HG02610 (cell line): ENCODE measurements at regions not wholly inside any gene's neighbourhood (a gene's known extent, or its start where the extent isn't known, plus 50 kb on each side); places are given as distances from the start of the nearest gene placed in this dataset.
"Not testable (repeated sequence)": the region's sequence is repeated elsewhere in the genome, so short reads cannot be mapped to it uniquely, and the experiment has no call there.

ENCODE experiments used
- ATAC-seq: cut with Tn5 transposase; IDR thresholded peaks from one replicate; pipeline ENCODE4 v1.9.1; 2021; ENCODE audit warnings: mild to moderate bottlenecking, moderate library complexity; ENCODE audit not compliant: unreplicated experiment

DNA sequence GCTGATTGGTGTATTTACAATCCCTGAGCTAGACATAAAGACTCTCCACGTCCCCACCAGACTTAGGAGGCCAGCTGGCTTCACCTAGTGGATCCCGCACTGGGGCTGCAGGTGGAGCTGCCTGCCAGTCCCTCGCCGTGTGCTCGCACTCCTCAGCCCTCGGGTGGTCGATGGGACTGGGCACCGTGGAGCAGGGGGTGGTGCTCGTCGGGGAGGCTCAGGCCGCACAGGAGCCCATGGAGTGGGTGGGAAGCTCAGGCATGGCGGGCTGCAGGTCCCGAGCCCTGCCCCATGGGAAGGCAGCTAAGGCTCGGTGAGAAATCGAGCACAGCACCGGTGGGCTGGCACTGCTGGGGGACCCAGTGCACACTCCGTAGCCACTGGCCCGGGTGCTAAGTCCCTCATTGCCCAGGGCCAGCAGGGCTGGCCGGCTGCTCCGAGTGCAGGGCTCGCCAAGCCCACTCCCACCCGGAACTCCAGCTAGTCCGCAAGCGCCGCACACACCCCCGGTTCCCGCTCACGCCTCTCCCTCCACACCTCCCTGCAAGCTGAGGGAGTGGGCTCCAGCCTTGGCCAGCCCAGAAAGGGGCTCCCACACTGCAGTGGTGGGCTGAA lies 1441.2 kb upstream of the ACVR2A start:
- not testable (repeated sequence) for ATAC-seq

DNA sequence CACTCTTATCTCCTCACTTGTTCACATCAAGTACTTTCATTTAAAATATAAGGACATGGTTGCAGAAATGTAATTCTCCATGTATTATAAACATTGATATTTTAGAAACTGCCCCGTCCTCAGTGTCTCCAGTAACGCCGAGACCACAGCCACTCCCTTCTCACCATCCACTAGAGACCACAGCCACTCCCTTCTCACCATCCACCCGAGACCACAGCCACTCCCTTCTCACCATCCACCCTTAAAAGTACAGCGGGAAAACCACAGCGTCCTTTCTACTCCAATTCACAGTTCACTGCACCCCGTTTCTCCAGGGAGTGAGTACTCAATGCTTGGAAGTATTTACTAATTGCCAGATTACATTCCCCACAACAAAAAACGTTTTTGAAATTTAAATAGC lies 1452.2 kb upstream of the ACVR2A start:
- no peak for ATAC-seq

DNA sequence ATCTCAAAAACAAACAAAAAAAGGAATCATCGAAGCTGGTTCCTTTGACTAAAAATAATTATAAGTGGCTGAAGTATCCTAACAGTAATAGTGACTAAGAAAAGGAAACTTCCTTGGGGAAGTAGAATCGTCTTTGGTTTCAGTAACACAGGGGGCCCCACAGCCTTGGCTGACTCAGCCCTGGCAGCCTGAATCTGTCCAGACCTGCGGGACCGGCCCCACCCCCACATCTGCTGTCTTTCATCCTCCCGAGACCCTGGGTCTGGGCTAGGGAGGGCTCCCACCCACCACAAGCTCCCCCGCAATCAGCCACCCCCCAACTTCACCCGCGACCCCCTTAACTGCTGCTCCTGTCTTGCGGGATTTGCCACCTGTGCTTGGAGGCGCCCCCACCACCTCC lies 1452.6 kb upstream of the ACVR2A start:
- no peak for ATAC-seq

GRCh38 chr2:146388757-146389156 lies 1456.1 kb upstream of the ACVR2A start:
- ATAC-seq: no peak

DNA sequence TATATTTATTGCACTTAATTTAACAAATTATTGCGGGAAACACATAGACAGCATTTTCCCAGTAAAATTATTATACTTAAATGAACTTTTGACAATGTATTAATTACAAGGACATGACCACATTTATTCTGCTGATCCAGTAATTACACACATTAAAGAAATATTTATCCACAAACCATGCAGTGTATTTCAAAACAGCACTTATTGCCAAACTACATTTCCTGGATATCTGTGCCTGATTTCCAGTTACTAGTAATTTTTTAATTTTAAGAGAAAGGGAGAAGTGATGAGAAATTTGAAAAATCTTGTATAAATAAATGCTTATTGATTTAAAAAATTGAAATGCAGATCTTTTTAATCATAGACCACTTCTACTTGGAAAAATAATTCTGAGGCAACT lies 1458.7 kb upstream of the ACVR2A start:
- ATAC-seq: no peak

GRCh38 chr2:146385031-146385430 lies 1459.8 kb upstream of the ACVR2A start:
- ATAC-seq: no peak

DNA sequence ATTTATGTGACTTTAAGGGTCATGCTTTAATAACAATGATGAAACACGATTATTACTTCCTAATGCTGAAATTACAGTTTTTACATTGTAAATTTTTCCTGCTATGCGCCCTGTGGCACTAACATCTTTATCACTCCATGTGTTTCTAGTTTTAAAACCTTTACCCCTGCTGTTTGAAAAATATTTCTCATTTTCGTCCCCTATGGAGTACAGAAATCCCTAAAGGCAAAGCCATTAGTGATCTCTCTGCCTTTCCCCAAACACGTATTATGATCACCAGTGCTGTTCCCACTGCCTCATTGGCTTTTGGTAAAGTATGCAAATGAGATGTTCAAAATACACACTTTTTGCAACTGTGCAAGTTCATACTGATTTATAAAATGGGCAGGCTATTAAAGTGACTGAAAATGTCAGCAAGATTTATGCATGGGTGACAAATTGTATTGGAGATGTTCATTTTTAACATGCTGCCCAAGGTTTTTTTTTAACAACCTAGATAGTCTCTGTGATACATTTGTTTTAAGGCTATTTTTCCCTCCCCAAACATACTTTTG lies 1468.2 kb upstream of the ACVR2A start:
- ATAC-seq: no peak

- no peak for ATAC-seq
Observed at GRCh38 chr2:146374505-146374904, 1470.3 kb upstream of the ACVR2A start.

DNA sequence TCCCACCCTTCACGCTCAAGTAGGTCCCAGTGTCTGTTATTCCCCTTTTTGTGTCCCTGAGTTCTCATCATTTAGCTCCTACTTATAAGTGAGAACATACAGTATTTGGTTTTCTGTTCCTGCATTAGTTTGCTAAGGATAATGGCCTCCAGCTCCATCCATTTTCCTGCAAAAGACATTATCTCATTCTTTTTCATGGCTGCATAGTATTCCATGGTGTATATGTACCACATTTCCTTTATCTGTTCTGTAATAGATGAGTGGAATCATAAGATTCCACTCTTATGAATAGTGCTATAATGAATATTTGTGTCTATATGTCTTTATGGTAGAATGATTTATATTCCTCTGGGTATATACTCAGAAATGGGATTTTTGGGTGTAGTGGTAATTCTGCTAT lies 1473.5 kb upstream of the ACVR2A start:
- not testable (repeated sequence) for ATAC-seq

DNA sequence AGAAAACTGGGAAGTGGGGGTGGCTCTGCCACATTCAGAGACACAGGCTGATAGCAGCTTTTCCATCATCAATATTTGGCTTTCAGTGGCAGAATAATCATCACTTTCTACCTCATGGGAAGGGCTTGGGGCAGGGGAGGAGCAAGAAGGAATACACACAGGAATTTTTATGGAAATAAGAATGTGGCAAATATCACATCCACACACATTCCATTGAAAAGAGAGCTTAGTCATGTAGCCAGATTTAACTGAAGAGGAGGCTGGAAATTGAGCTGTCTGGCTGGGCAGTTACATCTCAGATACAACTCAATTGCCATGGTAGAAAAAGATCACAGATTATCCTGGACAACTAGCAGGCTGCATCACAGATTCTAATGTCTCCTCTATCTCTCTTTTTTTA lies 1474.0 kb upstream of the ACVR2A start:
- ATAC-seq: no peak

GRCh38 chr2:146366276-146366675 lies 1478.6 kb upstream of the ACVR2A start:
- ATAC-seq: no peak

DNA sequence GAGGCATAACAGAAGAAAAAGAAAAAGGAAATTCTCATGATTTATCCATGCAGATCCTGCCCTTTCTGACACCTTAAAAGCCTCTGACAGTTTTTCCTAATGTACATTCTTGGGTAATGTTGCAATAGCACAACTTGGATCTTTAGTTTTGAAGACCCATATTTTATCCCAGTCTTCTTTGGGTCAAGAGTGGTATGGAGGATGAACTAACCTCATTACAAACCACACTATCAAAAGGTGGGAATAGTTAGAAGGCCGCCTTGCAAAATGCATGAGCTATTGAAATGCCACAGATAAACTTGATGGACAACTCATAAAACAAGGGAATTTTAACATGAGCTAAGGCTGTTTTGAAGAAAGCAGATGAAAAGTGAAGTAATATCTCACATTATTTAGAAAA lies 1479.8 kb upstream of the ACVR2A start:
- no peak for ATAC-seq

DNA sequence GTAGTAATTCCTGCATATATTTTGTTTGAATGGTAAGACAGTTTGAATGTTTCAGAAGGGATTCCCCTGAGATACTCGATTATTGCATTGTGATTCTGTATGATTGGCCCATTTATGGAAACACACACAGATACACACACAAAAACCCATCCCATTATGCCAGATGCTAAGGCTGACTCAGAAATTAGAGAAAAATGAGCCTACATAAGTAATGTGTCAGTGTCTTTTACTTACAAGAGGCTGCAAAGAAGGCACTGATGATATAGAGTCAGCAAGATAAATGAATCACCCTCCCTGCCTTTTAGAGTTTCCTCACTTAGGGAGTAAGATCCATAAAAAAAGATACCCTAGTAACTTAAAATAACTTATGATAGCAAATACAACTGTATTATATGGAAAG lies 1481.1 kb upstream of the ACVR2A start:
- ATAC-seq: no peak

GRCh38 chr2:146351689-146352088 lies 1493.1 kb upstream of the ACVR2A start:
- no peak for ATAC-seq

DNA sequence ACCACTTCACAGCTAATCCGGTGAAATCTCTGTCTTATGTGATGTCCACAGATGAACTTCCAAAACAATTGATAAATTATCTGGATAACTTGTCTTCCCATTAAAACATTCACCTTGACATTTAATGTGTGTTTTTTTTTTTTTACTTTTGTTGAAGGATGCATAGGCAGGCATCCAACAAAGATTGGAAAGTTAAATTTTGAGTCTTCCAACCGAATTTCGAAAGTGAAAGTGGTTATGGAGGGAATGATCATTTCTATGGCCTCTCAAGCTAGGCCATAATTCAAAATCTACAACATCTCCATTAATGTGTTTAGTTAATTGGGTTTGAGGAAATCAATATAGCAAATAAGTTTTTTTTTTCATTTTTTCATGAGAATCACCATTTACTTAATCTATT lies 1495.5 kb upstream of the ACVR2A start:
- ATAC-seq: no peak

- no peak for ATAC-seq
Observed at GRCh38 chr2:146324951-146325350, 1519.9 kb upstream of the ACVR2A start.

- ATAC-seq: no peak
Observed at GRCh38 chr2:146323564-146323963, 1521.3 kb upstream of the ACVR2A start.

GRCh38 chr2:146321175-146321574 lies 1523.7 kb upstream of the ACVR2A start:
- no peak for ATAC-seq

DNA sequence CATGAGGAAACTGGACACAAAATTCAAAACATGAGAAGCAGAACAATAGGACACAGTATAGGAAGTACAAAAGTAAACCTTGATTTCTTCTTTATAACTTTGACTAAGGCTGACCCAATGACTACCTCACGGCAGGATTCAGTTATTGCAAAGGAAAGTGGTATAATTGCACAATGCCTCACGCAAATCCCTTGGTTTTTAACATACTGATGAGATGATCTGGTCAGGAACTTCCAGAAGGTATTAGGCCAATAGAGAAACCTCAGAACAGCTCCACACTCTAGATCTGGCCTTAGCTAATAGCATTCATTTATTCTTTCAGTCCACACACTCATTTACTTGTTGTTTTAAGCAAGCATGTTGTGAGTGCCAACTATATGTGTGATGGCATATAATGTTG lies 1526.9 kb upstream of the ACVR2A start:
- ATAC-seq: no peak

GRCh38 chr2:146312899-146313298 lies 1531.9 kb upstream of the ACVR2A start:
- no peak for ATAC-seq

DNA sequence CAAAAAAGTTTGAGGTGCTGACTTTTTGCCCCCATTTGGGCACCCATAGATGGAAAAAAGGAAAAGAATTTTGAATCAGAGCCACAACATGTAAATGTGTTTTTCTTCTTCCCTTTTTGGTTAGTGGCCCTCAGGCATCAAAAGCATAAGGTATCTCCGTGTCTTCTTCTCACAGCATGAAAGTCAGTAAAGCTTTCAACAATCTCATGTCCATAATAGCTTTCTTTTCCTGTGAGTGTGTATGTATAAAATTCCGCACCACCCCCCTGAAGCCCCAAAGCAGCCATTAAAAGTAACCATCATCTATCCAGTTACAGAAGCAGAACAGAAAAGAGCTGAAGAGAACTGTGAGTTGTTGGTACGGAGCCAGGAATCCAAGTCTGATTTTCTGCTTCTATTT lies 1539.7 kb upstream of the ACVR2A start:
- no peak for ATAC-seq

DNA sequence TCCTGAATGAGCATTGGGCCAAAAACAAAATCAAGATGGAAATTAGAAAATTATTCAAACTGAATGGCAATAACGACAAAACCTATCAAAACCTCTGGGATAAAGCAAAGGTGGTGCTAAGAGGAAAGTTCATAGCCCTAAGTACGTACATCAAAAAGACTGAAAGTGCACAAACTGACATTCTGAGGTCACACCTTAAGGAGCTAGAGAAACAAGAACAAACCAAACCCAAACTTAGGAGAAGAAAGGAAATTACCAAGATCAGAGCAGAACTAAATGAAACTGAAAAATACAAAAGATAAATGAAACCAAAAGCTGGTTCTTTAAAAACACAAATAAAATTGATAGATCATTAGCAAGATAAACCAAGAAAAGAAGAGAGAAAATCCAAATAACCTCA lies 1543.5 kb upstream of the ACVR2A start:
- no peak for ATAC-seq

DNA sequence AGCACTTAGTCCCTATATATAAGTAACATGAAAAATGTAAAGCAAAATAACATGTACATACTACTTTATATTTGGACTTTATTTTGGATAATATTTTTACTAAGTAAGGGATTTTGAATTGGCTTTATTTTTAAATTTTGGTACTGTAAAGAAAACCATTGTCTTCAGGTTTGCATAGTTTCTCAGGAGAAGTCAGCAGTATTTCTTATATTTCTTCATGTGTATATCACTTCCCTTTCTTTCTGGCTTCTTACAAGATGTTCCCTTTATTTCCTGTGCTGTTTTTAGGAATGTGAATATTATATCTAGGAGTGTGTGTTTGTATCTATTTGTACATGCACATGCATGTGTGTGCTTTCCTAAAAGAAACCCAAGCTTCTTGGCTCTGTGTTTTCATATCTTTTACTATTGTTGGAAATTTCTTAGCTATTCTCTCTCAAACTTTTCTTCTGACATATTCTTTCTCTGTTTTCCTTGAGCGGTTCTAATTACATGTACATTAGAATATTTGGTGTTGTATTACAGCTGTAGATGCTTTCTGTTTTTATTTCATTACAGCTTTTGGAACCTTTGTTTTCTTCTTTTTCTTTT lies 1549.7 kb upstream of the ACVR2A start:
- ATAC-seq: no peak
